ENCODE measurements at regions not wholly inside any gene's neighbourhood (a gene's known extent, or its start where the extent isn't known, plus 50 kb on each side); places are given as distances from the start of the nearest gene placed in this dataset.

- TF ChIP-seq, protein P1, sequence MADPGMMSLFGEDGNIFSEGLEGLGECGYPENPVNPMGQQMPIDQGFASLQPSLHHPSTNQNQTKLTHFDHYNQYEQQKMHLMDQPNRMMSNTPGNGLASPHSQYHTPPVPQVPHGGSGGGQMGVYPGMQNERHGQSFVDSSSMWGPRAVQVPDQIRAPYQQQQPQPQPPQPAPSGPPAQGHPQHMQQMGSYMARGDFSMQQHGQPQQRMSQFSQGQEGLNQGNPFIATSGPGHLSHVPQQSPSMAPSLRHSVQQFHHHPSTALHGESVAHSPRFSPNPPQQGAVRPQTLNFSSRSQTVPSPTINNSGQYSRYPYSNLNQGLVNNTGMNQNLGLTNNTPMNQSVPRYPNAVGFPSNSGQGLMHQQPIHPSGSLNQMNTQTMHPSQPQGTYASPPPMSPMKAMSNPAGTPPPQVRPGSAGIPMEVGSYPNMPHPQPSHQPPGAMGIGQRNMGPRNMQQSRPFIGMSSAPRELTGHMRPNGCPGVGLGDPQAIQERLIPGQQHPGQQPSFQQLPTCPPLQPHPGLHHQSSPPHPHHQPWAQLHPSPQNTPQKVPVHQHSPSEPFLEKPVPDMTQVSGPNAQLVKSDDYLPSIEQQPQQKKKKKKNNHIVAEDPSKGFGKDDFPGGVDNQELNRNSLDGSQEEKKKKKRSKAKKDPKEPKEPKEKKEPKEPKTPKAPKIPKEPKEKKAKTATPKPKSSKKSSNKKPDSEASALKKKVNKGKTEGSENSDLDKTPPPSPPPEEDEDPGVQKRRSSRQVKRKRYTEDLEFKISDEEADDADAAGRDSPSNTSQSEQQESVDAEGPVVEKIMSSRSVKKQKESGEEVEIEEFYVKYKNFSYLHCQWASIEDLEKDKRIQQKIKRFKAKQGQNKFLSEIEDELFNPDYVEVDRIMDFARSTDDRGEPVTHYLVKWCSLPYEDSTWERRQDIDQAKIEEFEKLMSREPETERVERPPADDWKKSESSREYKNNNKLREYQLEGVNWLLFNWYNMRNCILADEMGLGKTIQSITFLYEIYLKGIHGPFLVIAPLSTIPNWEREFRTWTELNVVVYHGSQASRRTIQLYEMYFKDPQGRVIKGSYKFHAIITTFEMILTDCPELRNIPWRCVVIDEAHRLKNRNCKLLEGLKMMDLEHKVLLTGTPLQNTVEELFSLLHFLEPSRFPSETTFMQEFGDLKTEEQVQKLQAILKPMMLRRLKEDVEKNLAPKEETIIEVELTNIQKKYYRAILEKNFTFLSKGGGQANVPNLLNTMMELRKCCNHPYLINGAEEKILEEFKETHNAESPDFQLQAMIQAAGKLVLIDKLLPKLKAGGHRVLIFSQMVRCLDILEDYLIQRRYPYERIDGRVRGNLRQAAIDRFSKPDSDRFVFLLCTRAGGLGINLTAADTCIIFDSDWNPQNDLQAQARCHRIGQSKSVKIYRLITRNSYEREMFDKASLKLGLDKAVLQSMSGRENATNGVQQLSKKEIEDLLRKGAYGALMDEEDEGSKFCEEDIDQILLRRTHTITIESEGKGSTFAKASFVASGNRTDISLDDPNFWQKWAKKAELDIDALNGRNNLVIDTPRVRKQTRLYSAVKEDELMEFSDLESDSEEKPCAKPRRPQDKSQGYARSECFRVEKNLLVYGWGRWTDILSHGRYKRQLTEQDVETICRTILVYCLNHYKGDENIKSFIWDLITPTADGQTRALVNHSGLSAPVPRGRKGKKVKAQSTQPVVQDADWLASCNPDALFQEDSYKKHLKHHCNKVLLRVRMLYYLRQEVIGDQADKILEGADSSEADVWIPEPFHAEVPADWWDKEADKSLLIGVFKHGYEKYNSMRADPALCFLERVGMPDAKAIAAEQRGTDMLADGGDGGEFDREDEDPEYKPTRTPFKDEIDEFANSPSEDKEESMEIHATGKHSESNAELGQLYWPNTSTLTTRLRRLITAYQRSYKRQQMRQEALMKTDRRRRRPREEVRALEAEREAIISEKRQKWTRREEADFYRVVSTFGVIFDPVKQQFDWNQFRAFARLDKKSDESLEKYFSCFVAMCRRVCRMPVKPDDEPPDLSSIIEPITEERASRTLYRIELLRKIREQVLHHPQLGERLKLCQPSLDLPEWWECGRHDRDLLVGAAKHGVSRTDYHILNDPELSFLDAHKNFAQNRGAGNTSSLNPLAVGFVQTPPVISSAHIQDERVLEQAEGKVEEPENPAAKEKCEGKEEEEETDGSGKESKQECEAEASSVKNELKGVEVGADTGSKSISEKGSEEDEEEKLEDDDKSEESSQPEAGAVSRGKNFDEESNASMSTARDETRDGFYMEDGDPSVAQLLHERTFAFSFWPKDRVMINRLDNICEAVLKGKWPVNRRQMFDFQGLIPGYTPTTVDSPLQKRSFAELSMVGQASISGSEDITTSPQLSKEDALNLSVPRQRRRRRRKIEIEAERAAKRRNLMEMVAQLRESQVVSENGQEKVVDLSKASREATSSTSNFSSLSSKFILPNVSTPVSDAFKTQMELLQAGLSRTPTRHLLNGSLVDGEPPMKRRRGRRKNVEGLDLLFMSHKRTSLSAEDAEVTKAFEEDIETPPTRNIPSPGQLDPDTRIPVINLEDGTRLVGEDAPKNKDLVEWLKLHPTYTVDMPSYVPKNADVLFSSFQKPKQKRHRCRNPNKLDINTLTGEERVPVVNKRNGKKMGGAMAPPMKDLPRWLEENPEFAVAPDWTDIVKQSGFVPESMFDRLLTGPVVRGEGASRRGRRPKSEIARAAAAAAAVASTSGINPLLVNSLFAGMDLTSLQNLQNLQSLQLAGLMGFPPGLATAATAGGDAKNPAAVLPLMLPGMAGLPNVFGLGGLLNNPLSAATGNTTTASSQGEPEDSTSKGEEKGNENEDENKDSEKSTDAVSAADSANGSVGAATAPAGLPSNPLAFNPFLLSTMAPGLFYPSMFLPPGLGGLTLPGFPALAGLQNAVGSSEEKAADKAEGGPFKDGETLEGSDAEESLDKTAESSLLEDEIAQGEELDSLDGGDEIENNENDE (IDR thresholded peaks at IDR 0.05; ENCODE audit: insufficient replicate concordance, low read length): no peak
- TF ChIP-seq CHD1 (IDR thresholded peaks at IDR 0.05; ENCODE audit: low read depth, low read length): no peak
- TF ChIP-seq ASH2L (IDR thresholded peaks at IDR 0.05; ENCODE audit: low read length): no peak
- no peak for TF ChIP-seq GTF2F1 (IDR thresholded peaks at IDR 0.05; ENCODE audit: borderline replicate concordance, low read depth, low read length)
- TF ChIP-seq JUN (IDR thresholded peaks at IDR 0.05; ENCODE audit: low read depth, low read length): no peak
- no peak for TF ChIP-seq GABPA (IDR thresholded peaks at IDR 0.05; ENCODE audit: borderline replicate concordance, insufficient read depth, low read length)
- no peak for TF ChIP-seq JUND (IDR thresholded peaks at IDR 0.05; ENCODE audit: low read length)
- TF ChIP-seq KDM5A (IDR thresholded peaks at IDR 0.05; ENCODE audit: low read length): no peak
- no peak for TF ChIP-seq EGR1 (IDR thresholded peaks at IDR 0.05; ENCODE audit: borderline replicate concordance, low read depth, low read length)
- no peak for TF ChIP-seq EP300 (IDR thresholded peaks at IDR 0.05; ENCODE audit: borderline replicate concordance in 1 of 2, low read depth in 2 of 2, low read length in 2 of 2)
- TF ChIP-seq YY1 (IDR thresholded peaks at IDR 0.05; ENCODE audit: low read depth, low read length): no peak
- no peak for TF ChIP-seq KDM4A (IDR thresholded peaks at IDR 0.05; ENCODE audit: low read depth, low read length, severe bottlenecking)
These were observed 128.7 kb downstream of the MN1 start (continued) for GRCh38 chr22:27672721-27673418.

Measured in H1 (cell line).